Spinal cord (tissue), 9 donors: ENCODE measurements at regions not wholly inside any gene's neighbourhood (a gene's known extent, or its start where the extent isn't known, plus 50 kb on each side); places are given as distances from the start of the nearest gene placed in this dataset.

Experiments
- DNase-seq, 6 donors: peaks; one replicate each; pipeline versions ENCODE4 v3.0.0 to v3.0.0-alpha.2; 2013 to 2015; ENCODE audit warnings: low spot score in 6 of 6, low read depth in 4 of 6
- H3K27ac ChIP-seq: one replicate; pipeline ENCODE4 v1.5.1; 2013; ENCODE audit warnings: low read depth, low read length, control low read depth
- H3K27me3 ChIP-seq: one replicate; pipeline ENCODE4 v1.6.1; 2013; ENCODE audit warnings: low read length; ENCODE audit not compliant: control insufficient read depth, insufficient read depth
- H3K36me3 ChIP-seq: one replicate; pipeline ENCODE4 v1.6.1; 2013; ENCODE audit warnings: low read length; ENCODE audit not compliant: control insufficient read depth, insufficient read depth
- H3K4me1 ChIP-seq: one replicate; pipeline ENCODE4 v1.6.1; 2013; ENCODE audit warnings: low read length; ENCODE audit not compliant: control insufficient read depth, insufficient read depth
- H3K4me3 ChIP-seq: one replicate; pipeline ENCODE4 v1.5.1; 2013; ENCODE audit warnings: low read depth, low read length, control low read depth
- H3K9me3 ChIP-seq: one replicate; pipeline ENCODE4 v1.6.1; 2013; ENCODE audit warnings: low read length; ENCODE audit not compliant: control insufficient read depth, insufficient read depth
- WGBS: methylation state at CpG from one replicate; pipeline ENCODE4 v1.1.5; 2013; ENCODE audit warnings: missing lambda C conversion rate; ENCODE audit not compliant: insufficient coverage; 5-methylcytosine and 5-hydroxymethylcytosine counted together
- donor health status: healthy.

DNA sequence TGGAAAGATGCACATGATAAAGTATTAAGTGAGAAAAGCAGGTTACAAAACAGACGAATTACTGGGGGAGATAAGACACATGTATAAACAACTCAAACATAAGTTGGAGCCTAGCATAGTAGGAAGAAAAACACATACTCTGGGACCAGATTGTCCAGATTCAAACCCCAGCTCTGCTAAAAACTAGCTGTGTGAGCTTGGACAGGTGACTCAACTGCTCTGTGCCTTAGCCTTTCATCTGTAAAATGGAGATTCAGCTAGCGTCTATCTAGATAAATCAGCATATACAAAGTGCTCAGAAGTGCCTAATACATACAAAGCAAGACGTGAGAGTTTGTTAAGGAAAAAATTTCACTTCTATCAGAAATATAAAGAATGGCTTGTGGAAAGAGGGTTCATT is 254.0 kb upstream of the POU3F1 start:
- no peak for DNase-seq
- WGBS = no CpG with 5 or more reads among the region's 3 CpGs
- Histone ChIP-seq H3K4me1 (peaks cover 8% of the 10 kb centered on the region), H3K4me3 (no peak overlapping the region), H3K36me3 (no peaks in the 10 kb centered on the region), H3K9me3 (no peaks in the 10 kb centered on the region), H3K27ac (no peak overlapping the region), H3K27me3 (peaks cover 7% of the 10 kb centered on the region)

DNA sequence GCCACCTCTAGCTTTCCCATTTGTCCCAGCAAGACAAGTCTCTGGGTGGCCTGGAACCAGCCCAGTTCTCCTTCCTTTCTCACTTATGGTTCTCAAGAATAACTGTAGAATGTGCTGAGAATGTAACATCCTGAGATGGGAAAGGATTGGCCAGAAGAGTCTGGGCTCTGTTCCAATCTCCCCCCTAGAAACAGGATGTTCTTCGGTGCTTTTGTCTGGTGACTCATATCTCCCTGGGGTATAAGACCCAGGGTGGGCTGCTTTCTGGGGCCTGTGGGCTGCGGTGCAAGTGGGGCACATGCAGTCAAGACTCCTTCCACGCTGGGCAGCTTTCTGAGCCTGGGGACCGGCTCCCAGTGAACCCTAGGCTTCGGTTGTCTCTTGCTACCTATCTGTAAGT is 251.2 kb upstream of the POU3F1 start:
- Histone ChIP-seq H3K27ac (no peak overlapping the region), H3K4me1 (peaks cover 10% of the 10 kb centered on the region), H3K4me3 (no peak overlapping the region), H3K36me3 (no peaks in the 10 kb centered on the region), H3K9me3 (no peaks in the 10 kb centered on the region), H3K27me3 (peaks cover 11% of the 10 kb centered on the region)
- DNase-seq = peak in 2 of 6 donors; percentile 47 to 80
- 10% methylated on average over 2 of the region's 5 CpGs for WGBS

DNA sequence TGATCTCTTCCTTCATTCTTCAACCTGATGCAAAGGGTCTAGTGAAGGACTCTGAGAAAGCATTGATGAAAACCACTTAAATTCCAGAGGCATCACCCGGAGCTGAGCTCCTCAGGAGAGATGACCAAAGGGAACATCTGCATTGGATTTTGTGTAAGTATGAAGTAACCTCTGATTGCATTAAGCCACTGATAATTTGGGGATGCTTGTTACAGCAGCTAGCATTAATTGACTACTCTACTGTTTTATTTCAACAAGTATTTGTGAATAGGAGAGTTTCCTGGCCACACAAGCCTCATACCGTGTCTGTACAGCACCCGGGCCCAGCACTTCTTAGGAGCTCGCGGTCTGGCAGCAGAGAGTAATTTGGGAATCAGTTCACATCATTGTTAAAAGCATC is 250.7 kb upstream of the POU3F1 start:
- Histone ChIP-seq H3K27ac (no peak overlapping the region), H3K4me1 (peaks cover 16% of the 10 kb centered on the region), H3K9me3 (no peaks in the 10 kb centered on the region), H3K27me3 (peaks cover 17% of the 10 kb centered on the region), H3K4me3 (no peak overlapping the region), H3K36me3 (no peaks in the 10 kb centered on the region)
- no peak for DNase-seq
- WGBS = no CpG with 5 or more reads among the region's 5 CpGs

DNA sequence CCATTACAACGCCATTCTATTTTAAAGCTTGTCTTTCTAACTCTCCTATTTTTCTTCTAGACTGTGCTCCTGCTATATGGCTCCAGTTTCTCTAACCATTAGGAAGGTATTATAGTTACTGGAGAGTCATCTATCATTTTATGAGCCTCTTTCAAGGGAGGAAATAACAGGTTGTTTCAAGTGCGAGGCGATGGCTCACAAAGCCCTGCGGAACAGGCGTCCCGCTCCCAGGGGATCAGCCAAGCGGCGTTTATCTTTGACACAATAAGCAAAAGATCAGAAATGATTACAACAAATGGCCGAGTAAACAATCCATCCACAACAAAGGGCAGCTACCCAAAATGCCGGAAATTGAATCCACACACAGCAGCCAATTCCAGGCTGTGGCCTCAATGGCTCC is 249.5 kb upstream of the POU3F1 start:
- H3K4me1 ChIP-seq = peaks cover 22% of the 10 kb centered on the region
- no peaks in the 10 kb centered on the region for H3K36me3 ChIP-seq
- WGBS = 50% methylated on average over 9 of the region's 10 CpGs
- H3K27me3 ChIP-seq = peaks cover 21% of the 10 kb centered on the region
- no peaks in the 10 kb centered on the region for H3K9me3 ChIP-seq
- no peak overlapping the region for H3K4me3 ChIP-seq
- no peak overlapping the region for H3K27ac ChIP-seq
- DNase-seq = peak in 1 of 6 donors; percentile 61

DNA sequence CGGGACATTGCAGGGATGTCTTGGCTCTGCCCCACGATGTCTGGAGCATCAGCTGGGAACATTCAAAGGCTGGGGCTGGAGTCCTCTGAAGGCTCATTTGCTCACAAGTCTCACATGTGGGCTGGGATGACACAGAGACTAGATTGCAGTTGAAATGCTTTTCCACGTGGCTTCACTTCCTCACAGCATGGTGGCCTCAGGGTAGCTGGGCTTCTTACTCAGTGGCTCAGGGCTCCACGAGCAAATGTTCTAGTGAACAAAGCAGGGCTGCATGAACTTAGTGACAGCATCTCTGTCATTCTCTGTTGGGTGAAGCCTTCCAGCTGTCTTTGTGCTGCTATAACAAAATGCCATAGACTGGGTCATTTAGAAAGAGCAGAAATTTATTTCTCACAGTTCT is 247.0 kb upstream of the POU3F1 start:
- Histone ChIP-seq H3K9me3 (no peaks in the 10 kb centered on the region), H3K36me3 (no peaks in the 10 kb centered on the region), H3K4me3 (no peak overlapping the region), H3K27me3 (peaks cover 19% of the 10 kb centered on the region), H3K27ac (no peak overlapping the region), H3K4me1 (peaks cover 20% of the 10 kb centered on the region)
- 51% methylated on average over 4 of the region's 4 CpGs for WGBS
- no peak for DNase-seq

DNA sequence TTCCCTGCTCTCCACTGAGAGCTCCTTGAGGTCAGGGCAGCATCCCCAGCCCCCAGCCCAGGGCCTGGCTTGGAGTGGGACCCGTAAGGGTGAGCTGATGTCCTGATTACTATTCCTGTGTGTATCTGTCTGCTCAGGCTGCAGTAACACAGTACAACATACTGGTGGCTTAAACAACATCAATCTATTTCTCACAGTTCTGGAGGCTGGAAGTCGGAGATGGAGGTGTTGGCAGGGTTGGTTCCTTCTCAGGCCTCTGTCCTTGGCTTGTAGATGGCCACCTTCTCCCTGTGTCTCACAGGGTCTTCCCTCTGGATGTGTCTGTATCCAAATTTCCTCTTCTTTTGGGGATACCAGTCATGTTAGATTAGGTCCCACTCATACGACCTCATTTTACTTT is 246.4 kb upstream of the POU3F1 start:
- no peak overlapping the region for H3K27ac ChIP-seq
- peaks cover 20% of the 10 kb centered on the region for H3K4me1 ChIP-seq
- no peak for DNase-seq
- no peaks in the 10 kb centered on the region for H3K36me3 ChIP-seq
- H3K4me3 ChIP-seq = no peak overlapping the region
- WGBS = 20% methylated on average over 1 of the region's 3 CpGs
- H3K27me3 ChIP-seq = peaks cover 19% of the 10 kb centered on the region
- no peaks in the 10 kb centered on the region for H3K9me3 ChIP-seq

DNA sequence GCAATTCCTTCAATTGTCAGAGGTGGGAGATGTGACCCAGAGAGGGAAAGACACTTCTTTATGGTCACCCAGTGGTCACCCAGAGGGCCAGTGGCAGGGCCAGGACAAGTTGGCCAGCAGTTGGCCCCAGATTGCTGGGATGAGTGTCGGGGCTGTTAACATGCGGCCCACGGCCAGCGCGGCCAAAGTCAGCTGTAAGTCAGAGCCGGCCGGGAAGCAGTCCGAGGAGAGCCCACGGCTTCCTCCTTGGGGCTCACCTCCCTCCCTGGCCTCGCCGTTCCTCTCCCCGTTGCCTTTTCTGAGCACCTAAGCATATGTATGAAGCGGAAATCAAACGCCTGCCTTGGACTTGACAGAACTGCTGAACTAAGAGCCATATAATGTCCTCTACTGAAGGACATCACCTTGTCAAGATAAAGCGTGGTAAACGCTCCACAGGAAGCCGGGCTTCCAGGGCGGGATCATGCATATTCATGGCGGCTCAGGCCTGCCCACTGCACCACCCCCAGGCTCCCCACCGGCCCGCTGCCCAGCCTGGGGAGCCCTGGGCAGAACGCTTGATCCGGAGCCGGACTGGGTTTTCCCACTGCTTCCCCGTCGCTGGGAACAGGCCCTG is 245.4 kb upstream of the POU3F1 start:
- DNase-seq = peak in 1 of 6 donors; percentile 40
- no peaks in the 10 kb centered on the region for H3K9me3 ChIP-seq
- H3K27ac ChIP-seq = no peak overlapping the region

DNA sequence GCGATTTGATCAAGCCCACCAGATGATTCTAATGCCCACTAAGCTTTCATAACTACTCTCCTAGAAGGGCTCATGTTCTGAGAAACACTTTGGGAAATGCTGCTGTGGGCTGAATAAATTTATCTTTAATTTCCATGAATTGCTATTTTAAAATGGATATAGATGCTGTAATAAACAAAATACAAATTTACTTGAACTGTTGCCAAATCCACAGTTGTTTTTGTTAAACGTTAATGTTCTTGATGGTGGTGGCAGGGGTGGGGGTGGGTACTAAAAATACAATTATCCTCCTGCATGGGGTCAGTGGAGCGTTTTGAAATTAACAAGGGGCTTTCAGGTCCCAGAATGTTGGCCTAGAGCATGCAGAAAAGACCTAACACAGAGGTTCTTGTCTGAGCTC is 244.7 kb upstream of the POU3F1 start:
- Histone ChIP-seq H3K27me3 (peaks cover 22% of the 10 kb centered on the region), H3K4me3 (no peak overlapping the region), H3K36me3 (no peaks in the 10 kb centered on the region), H3K9me3 (no peaks in the 10 kb centered on the region), H3K27ac (no peak overlapping the region), H3K4me1 (peaks cover 25% of the 10 kb centered on the region)
- WGBS = 57% methylated on average over 2 of the region's 3 CpGs
- no peak for DNase-seq

More for the DNA sequence above, 245.4 kb upstream of the POU3F1 start:
- 11% methylated on average over 26 of the region's 26 CpGs for WGBS
- H3K27me3 ChIP-seq = peaks cover 21% of the 10 kb centered on the region
- H3K4me1 ChIP-seq = peaks cover 22% of the 10 kb centered on the region
- H3K36me3 ChIP-seq = no peaks in the 10 kb centered on the region
- no peak overlapping the region for H3K4me3 ChIP-seq

DNA sequence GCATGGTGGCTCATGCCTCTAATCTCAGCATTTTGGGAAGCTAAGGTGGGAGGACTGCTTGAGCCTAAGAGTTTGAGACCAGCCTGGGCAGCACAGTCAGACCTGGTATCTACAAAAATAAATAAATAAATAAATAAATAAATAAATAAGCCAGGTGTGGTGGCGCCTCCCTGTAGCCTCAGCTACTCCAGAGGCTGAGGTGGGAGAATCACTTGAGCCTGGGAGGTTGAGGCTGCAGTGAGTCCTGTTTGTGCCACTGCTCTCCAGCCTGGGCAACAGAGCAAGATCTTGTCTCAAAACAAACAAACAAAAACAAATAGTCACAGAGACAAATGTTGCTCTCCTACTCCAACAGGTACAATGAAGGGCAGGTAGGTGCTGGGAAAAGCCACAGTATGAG is 242.4 kb upstream of the POU3F1 start:
- no CpG with 5 or more reads among the region's 1 CpG for WGBS
- no peak overlapping the region for H3K4me3 ChIP-seq
- H3K27ac ChIP-seq = no peak overlapping the region
- no peaks in the 10 kb centered on the region for H3K9me3 ChIP-seq
- DNase-seq = no peak
- H3K36me3 ChIP-seq = no peaks in the 10 kb centered on the region
- H3K4me1 ChIP-seq = peaks cover 22% of the 10 kb centered on the region
- peaks cover 25% of the 10 kb centered on the region for H3K27me3 ChIP-seq

DNA sequence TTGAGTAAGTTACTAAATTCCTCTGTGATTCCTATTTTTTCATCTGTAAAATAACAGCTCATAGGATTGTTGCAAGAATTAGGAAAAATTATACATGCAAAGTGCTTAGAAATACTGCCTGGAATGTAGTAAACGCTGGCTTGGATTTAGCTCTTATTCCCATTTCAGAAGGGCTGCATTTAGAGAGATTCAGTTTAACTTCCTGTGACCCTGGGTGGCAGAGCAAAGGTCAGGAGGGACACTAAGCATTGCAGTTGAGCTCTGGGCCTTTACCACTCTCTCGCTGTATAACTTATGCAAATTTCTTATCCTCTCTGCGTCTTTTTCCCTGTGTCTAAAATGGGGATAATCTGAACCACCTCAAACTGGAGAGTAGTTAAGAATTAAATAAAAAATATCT is 241.0 kb upstream of the POU3F1 start:
- no peaks in the 10 kb centered on the region for H3K36me3 ChIP-seq
- H3K27ac ChIP-seq = peak overlapping the region; percentile 6
- H3K9me3 ChIP-seq = no peaks in the 10 kb centered on the region
- DNase-seq = no peak
- H3K4me1 ChIP-seq = peaks cover 20% of the 10 kb centered on the region
- WGBS = no CpG with 5 or more reads among the region's 3 CpGs
- H3K4me3 ChIP-seq = no peak overlapping the region
- H3K27me3 ChIP-seq = peaks cover 18% of the 10 kb centered on the region
